GM12874 (cell line): ENCODE measurements at regions not wholly inside any gene's neighbourhood (a gene's known extent, or its start where the extent isn't known, plus 50 kb on each side); places are given as distances from the start of the nearest gene placed in this dataset.

Experiments used
- TF ChIP-seq, protein P1 (sequence below): IDR thresholded peaks from 2 replicates; pipeline ENCODE4 v1.5.1; 2011; ENCODE audit warnings: low read depth, mild to moderate bottlenecking, control low read depth, low read length, moderate library complexity; ENCODE audit not compliant: insufficient read depth

DNA sequence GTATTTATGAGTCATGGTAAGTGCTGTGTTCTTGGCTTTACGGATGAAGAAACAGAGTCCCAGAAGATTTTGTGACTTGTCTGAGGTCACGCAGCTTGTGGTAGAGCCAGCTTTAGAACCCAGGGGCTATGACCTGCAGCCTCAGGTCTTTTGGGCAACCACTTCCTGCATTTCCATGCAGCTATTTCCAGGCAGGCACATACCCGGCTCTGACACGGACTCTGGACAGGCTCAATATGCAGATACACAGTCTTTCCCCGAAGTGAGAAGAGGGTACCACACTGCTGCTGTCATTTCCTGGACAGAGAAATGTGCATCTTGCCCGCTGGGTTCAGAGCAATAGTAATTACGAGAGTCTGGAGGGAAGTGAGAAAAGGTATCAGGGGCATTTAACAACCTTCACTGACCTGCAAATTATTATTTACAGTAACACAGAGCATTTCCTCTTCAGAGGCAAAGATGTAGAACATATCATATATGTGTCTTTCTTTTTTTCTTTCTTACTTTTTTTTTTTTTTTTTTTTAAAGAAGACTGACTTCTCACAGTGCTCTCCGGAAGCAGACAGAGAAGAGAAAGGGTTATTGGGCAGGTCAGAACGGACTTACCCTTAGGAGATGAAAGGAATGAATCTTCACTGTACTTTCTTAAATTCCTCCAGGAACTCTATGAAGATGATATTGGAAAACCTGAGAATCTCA is 185.1 kb downstream of the CLIC5 start:
- TF ChIP-seq, protein P1, sequence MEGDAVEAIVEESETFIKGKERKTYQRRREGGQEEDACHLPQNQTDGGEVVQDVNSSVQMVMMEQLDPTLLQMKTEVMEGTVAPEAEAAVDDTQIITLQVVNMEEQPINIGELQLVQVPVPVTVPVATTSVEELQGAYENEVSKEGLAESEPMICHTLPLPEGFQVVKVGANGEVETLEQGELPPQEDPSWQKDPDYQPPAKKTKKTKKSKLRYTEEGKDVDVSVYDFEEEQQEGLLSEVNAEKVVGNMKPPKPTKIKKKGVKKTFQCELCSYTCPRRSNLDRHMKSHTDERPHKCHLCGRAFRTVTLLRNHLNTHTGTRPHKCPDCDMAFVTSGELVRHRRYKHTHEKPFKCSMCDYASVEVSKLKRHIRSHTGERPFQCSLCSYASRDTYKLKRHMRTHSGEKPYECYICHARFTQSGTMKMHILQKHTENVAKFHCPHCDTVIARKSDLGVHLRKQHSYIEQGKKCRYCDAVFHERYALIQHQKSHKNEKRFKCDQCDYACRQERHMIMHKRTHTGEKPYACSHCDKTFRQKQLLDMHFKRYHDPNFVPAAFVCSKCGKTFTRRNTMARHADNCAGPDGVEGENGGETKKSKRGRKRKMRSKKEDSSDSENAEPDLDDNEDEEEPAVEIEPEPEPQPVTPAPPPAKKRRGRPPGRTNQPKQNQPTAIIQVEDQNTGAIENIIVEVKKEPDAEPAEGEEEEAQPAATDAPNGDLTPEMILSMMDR = no peak

GRCh38 chr6:45829873-45830272 is 185.8 kb downstream of the CLIC5 start:
- TF ChIP-seq, protein P1 = no peak

DNA sequence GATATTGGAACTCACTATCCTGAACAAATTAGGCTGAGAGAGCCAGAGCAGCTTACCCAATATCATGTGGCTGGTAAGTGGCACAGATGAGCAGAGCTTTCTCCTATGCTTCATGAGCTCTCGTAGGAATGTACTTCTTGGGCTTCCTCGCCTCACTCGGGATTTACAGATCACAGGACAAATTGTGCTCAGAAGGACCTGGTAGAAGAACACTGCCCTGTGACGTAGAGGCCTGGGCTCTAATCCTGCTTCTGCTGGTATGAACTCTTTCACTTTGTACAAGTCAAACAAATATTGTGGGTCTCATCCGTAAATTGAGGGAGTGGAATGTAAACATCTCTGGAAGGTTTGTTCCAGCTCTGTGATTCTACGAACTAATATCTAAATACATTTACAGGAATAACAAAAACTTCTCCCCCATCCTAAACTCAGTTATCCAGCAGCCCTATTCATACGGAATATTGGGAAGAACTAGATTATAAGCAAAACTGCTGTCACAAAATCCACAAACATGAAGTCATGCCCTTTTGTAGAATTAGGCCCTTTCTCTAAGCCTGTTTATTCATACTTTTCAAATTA is 187.6 kb downstream of the CLIC5 start:
- TF ChIP-seq, protein P1 = no peak

GRCh38 chr6:45822873-45823272 is 192.8 kb downstream of the CLIC5 start:
- TF ChIP-seq, protein P1 = no peak

- TF ChIP-seq, protein P1 = no peak
These were observed 193.3 kb downstream of the CLIC5 start for GRCh38 chr6:45822246-45822812.

GRCh38 chr6:45818655-45819054 is 197.0 kb downstream of the CLIC5 start:
- TF ChIP-seq, protein P1 = no peak

GRCh38 chr6:45816674-45817297 is 198.9 kb downstream of the CLIC5 start:
- TF ChIP-seq, protein P1 = no peak
